ENCODE measurements at regions not wholly inside any gene's neighbourhood (a gene's known extent, or its start where the extent isn't known, plus 50 kb on each side); places are given as distances from the start of the nearest gene placed in this dataset.

DNA sequence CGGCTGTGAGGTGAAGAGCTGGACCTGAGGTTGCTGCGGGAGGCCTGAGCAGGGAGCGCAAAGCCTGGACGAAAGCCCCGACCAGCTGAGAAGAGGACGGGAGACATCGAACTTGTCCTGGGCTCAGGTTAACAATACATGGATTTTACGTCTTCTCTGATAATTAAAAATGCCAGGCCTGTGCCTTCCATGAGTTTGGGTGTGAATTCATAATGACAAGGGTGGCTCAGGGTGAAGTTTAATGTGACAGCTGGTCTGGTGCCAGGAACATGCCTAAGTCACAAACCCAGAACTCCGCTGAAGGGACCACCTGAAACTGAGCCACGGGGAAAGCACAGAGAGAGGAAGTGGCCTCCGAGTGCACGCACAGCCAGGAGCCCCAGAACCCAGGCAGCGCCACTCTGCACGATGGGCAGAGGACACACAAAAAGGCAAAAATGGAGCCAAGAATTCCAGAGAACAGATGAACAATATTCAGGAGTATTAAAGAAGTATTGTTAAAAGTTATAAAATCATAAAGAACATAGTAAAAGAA, 150.1 kb upstream of the RPS6KA2 start:
- TF ChIP-seq EZH2phosphoT487 (IDR thresholded peaks at IDR 0.05; ENCODE audit: insufficient read depth, low read depth) (no peak), EZH2 (IDR thresholded peaks at IDR 0.05; ENCODE audit: insufficient read depth, poor library complexity, severe bottlenecking) (no peak)
